ENCODE measurements at regions not wholly inside any gene's neighbourhood (a gene's known extent, or its start where the extent isn't known, plus 50 kb on each side); places are given as distances from the start of the nearest gene placed in this dataset.

- no peak overlapping the region for H3K4me2 ChIP-seq (ENCODE audit: insufficient read depth, low read length)
- no peaks in the 10 kb centered on the region for H3K36me3 ChIP-seq (ENCODE audit: control insufficient read depth, insufficient read depth, low read length)
- in situ Hi-C loops (cut with MboI) = no loop called here
- no peak overlapping the region for H3K4me3 ChIP-seq
- no peaks in the 10 kb centered on the region for H3K9me1 ChIP-seq (ENCODE audit: control insufficient read depth, insufficient read depth, low read length)
- ATAC-seq (no peak), FAIRE-seq (no peak), DNase-seq (ENCODE audit: extremely low read depth in 1 of 4, low spot score in 3 of 4) (no peak)
- TF ChIP-seq RBM22 (IDR thresholded peaks at IDR 0.05; ENCODE audit: low read depth, low read length, poor library complexity, severe bottlenecking) (no peak), KLF1 (tag; IDR thresholded peaks at IDR 0.05) (no peak), HMG20A (CRISPR knock-in tag; conservative IDR thresholded peaks at IDR 0.05) (no peak), HEY1 (CRISPR knock-in tag; IDR thresholded peaks at IDR 0.05; ENCODE audit: borderline replicate concordance) (no peak), JUNB (CRISPR knock-in tag; conservative IDR thresholded peaks at IDR 0.05) (no peak), ASH1L (IDR thresholded peaks at IDR 0.05; ENCODE audit: borderline replicate concordance, low read depth, partially characterized antibody) (no peak)
- no peak overlapping the region for H2AFZ ChIP-seq (ENCODE audit: low read depth, low read length)
- no peaks in the 10 kb centered on the region for H3K9me3 ChIP-seq (replicated peaks; ENCODE audit: control insufficient read depth, insufficient read depth, low read depth, low read length)
- no TSS peak for BruUV-seq (replicated peaks)
- peaks cover 3 to 30% of the 10 kb centered on the region in 2 experiments; a peak in 4 of 5 replicates for H3K27me3 ChIP-seq (ENCODE audit: control insufficient read depth in 2 of 2, insufficient read depth in 2 of 2, low read length in 2 of 2)
- no peaks in the 10 kb centered on the region for H4K20me1 ChIP-seq (replicated peaks; ENCODE audit: control insufficient read depth, insufficient read depth, low read length)
- CTCF ChIA-PET (ENCODE audit: low intra/inter-chr PET ratio) = no interaction called here
- POLR2A ChIA-PET = no interaction called here
- intact Hi-C loops (cut with micrococcal nuclease) = no loop called here
- WGBS (ENCODE audit: insufficient coverage, low coverage, missing lambda C conversion rate) = under 1% methylated on average over 13 of the region's 13 CpGs
- H3K79me2 ChIP-seq (ENCODE audit: control insufficient read depth, insufficient read depth, low read length) = no peaks in the 10 kb centered on the region
- no peak overlapping the region for H3K27ac ChIP-seq (ENCODE audit: extremely low read depth, low read depth, low read length)
- H3K4me1 ChIP-seq (replicated peaks in 1 of 2; ENCODE audit: control insufficient read depth in 2 of 2, insufficient read depth in 2 of 2, low read length in 2 of 2) = no peaks in the 10 kb centered on the region
- H3K9ac ChIP-seq (ENCODE audit: insufficient read depth in 1 of 2, low read depth in 2 of 2, low read length in 2 of 2) = no peak overlapping the region
These were observed 291.2 kb upstream of the HABP2 start for GRCh38 chr10:113261611-113262091.

- no peak overlapping the region for H3K9ac ChIP-seq (ENCODE audit: insufficient read depth in 1 of 2, low read depth in 2 of 2, low read length in 2 of 2)
- WGBS (ENCODE audit: insufficient coverage, low coverage, missing lambda C conversion rate) = 0% methylated on average over 2 of the region's 3 CpGs
- intact Hi-C loops (cut with micrococcal nuclease) (no loop called here), in situ Hi-C loops (cut with MboI) (no loop called here)
- FAIRE-seq (no peak), ATAC-seq (no peak), DNase-seq (ENCODE audit: extremely low read depth in 1 of 4, low spot score in 3 of 4) (no peak)
- ChIA-PET POLR2A (no interaction called here), CTCF (ENCODE audit: low intra/inter-chr PET ratio) (no interaction called here)
- no peaks in the 10 kb centered on the region for H3K36me3 ChIP-seq (ENCODE audit: control insufficient read depth, insufficient read depth, low read length)
- H4K20me1 ChIP-seq (replicated peaks; ENCODE audit: control insufficient read depth, insufficient read depth, low read length) = no peaks in the 10 kb centered on the region
- H3K9me1 ChIP-seq (ENCODE audit: control insufficient read depth, insufficient read depth, low read length) = no peaks in the 10 kb centered on the region
- BruUV-seq (replicated peaks) = no TSS peak
- H3K27me3 ChIP-seq (ENCODE audit: control insufficient read depth in 2 of 2, insufficient read depth in 2 of 2, low read length in 2 of 2) = peaks cover 3 to 30% of the 10 kb centered on the region in 2 experiments; a peak in 4 of 5 replicates
- no peak overlapping the region for H3K27ac ChIP-seq (ENCODE audit: extremely low read depth, low read depth, low read length)
- no peak overlapping the region for H3K4me3 ChIP-seq
- no peak overlapping the region for H3K4me2 ChIP-seq (ENCODE audit: insufficient read depth, low read length)
- H3K79me2 ChIP-seq (ENCODE audit: control insufficient read depth, insufficient read depth, low read length) = no peaks in the 10 kb centered on the region
- no peak overlapping the region for H2AFZ ChIP-seq (ENCODE audit: low read depth, low read length)
- TF ChIP-seq, protein P1, sequence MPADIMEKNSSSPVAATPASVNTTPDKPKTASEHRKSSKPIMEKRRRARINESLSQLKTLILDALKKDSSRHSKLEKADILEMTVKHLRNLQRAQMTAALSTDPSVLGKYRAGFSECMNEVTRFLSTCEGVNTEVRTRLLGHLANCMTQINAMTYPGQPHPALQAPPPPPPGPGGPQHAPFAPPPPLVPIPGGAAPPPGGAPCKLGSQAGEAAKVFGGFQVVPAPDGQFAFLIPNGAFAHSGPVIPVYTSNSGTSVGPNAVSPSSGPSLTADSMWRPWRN (IDR thresholded peaks at IDR 0.05; ENCODE audit: low read depth) = no peak
- TF ChIP-seq PTBP1 (IDR thresholded peaks at IDR 0.05; ENCODE audit: low read depth, low read length) (no peak), HDAC2 (IDR thresholded peaks at IDR 0.05) (no peak), E2F5 (CRISPR knock-in tag; IDR thresholded peaks at IDR 0.05) (no peak)
- TF ChIP-seq, protein P2, sequence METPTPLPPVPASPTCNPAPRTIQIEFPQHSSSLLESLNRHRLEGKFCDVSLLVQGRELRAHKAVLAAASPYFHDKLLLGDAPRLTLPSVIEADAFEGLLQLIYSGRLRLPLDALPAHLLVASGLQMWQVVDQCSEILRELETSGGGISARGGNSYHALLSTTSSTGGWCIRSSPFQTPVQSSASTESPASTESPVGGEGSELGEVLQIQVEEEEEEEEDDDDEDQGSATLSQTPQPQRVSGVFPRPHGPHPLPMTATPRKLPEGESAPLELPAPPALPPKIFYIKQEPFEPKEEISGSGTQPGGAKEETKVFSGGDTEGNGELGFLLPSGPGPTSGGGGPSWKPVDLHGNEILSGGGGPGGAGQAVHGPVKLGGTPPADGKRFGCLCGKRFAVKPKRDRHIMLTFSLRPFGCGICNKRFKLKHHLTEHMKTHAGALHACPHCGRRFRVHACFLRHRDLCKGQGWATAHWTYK (CRISPR knock-in tag; IDR thresholded peaks at IDR 0.05) = no peak
- no peaks in the 10 kb centered on the region for H3K4me1 ChIP-seq (replicated peaks in 1 of 2; ENCODE audit: control insufficient read depth in 2 of 2, insufficient read depth in 2 of 2, low read length in 2 of 2)
- H3K9me3 ChIP-seq (replicated peaks; ENCODE audit: control insufficient read depth, insufficient read depth, low read depth, low read length) = no peaks in the 10 kb centered on the region
These were observed 289.8 kb upstream of the HABP2 start for GRCh38 chr10:113263056-113263455.

Measured in K562 (cell line).